ENCODE measurements at regions not wholly inside any gene's neighbourhood (a gene's known extent, or its start where the extent isn't known, plus 50 kb on each side); places are given as distances from the start of the nearest gene placed in this dataset.

- TF ChIP-seq CTCF (conservative IDR thresholded peaks at IDR 0.05 in 1 of 2, IDR thresholded peaks at IDR 0.05 in 1 of 2; ENCODE audit: low read depth in 1 of 2, low read length in 2 of 2) (no peak), EZH2 (IDR thresholded peaks at IDR 0.05; ENCODE audit: low read length, missing control alignments) (no peak)
These were observed 1138.4 kb downstream of the SI start for GRCh38 chr3:163939926-163940325.
